HuH-7 (cell line): ENCODE measurements at regions not wholly inside any gene's neighbourhood (a gene's known extent, or its start where the extent isn't known, plus 50 kb on each side); places are given as distances from the start of the nearest gene placed in this dataset.

Experiments used
- DNase-seq: peaks from one replicate; pipeline ENCODE4 v3.0.0; 2011; ENCODE audit warnings: low spot score

GRCh38 chr3:59580996-59581395, 531.2 kb upstream of the CFAP20DC start:
- DNase-seq = no peak

- no peak for DNase-seq
Measured at GRCh38 chr3:59580499-59580898, 530.7 kb upstream of the CFAP20DC start.

- no peak for DNase-seq
Measured at GRCh38 chr3:59578129-59578528, 528.3 kb upstream of the CFAP20DC start.

GRCh38 chr3:59576606-59577005, 526.8 kb upstream of the CFAP20DC start:
- DNase-seq = no peak

- DNase-seq = peak; percentile 37
Measured at GRCh38 chr3:59575113-59576001, 525.5 kb upstream of the CFAP20DC start.

GRCh38 chr3:59573911-59574310, 524.1 kb upstream of the CFAP20DC start:
- DNase-seq = no peak

GRCh38 chr3:59572106-59572505, 522.3 kb upstream of the CFAP20DC start:
- DNase-seq = no peak

GRCh38 chr3:59570806-59571205, 521.0 kb upstream of the CFAP20DC start:
- no peak for DNase-seq

GRCh38 chr3:59567661-59568060, 517.8 kb upstream of the CFAP20DC start:
- no peak for DNase-seq

- DNase-seq = no peak
Measured at GRCh38 chr3:59566481-59566975, 516.7 kb upstream of the CFAP20DC start.

GRCh38 chr3:59565125-59565524, 515.3 kb upstream of the CFAP20DC start:
- no peak for DNase-seq

- DNase-seq = no peak
Measured at GRCh38 chr3:59563966-59564365, 514.1 kb upstream of the CFAP20DC start.

- no peak for DNase-seq
Measured at GRCh38 chr3:59563072-59563605, 513.3 kb upstream of the CFAP20DC start.

- DNase-seq = no peak
Measured at GRCh38 chr3:59559721-59560435, 510.1 kb upstream of the CFAP20DC start.

- no peak for DNase-seq
Measured at GRCh38 chr3:59558906-59559720, 509.3 kb upstream of the CFAP20DC start.

GRCh38 chr3:59555593-59556315, 505.9 kb upstream of the CFAP20DC start:
- DNase-seq = no peak

GRCh38 chr3:59553076-59553475, 503.3 kb upstream of the CFAP20DC start:
- DNase-seq = no peak

- DNase-seq = no peak
Measured at GRCh38 chr3:59551834-59552233, 502.0 kb upstream of the CFAP20DC start.

GRCh38 chr3:59549962-59550361, 500.1 kb upstream of the CFAP20DC start:
- no peak for DNase-seq

GRCh38 chr3:59547874-59548273, 498.0 kb upstream of the CFAP20DC start:
- DNase-seq = no peak

GRCh38 chr3:59546522-59546921, 496.7 kb upstream of the CFAP20DC start:
- no peak for DNase-seq
